Hepatocyte (in vitro differentiated cells): ENCODE measurements at regions not wholly inside any gene's neighbourhood (a gene's known extent, or its start where the extent isn't known, plus 50 kb on each side); places are given as distances from the start of the nearest gene placed in this dataset.

Source experiments
- CTCF ChIP-seq: fragments of 200-600 bp; sonication (generic); IDR thresholded peaks from 2 replicates; pipeline ENCODE4 v1.5.1; 2016; ENCODE audit warnings: antibody characterized with exemption, mild to moderate bottlenecking; ENCODE audit not compliant: poor library complexity
- EZH2 ChIP-seq: fragments of 200-600 bp; sonication (generic); IDR thresholded peaks from 2 replicates; pipeline ENCODE4 v1.6.1; 2016; ENCODE audit warnings: antibody characterized with exemption, mild to moderate bottlenecking, borderline replicate concordance
- EZH2phosphoT487 ChIP-seq: fragments of 200-600 bp; sonication (generic); IDR thresholded peaks from one replicate; pipeline ENCODE4 v1.6.1; 2018; ENCODE audit warnings: antibody characterized with exemption, mild to moderate bottlenecking, low read depth, moderate library complexity; ENCODE audit not compliant: unreplicated experiment, severe bottlenecking

- no peak for TF ChIP-seq CTCF
- TF ChIP-seq EZH2, result no peak
- TF ChIP-seq EZH2phosphoT487, result no peak
These were observed 1110.6 kb downstream of the SLC6A15 start for GRCh38 chr12:83801972-83802371.
